Breast epithelium (tissue), 3 donors: ENCODE measurements at regions not wholly inside any gene's neighbourhood (a gene's known extent, or its start where the extent isn't known, plus 50 kb on each side); places are given as distances from the start of the nearest gene placed in this dataset.

Source experiments
- CTCF ChIP-seq, 3 donors: fragments of 450-650 bp; IDR thresholded peaks; one replicate each; pipeline ENCODE4 v1.5.1; 2016 to 2017; ENCODE audit warnings: antibody characterized with exemption in 3 of 3, mild to moderate bottlenecking in 3 of 3, moderate library complexity in 3 of 3
- POLR2AphosphoS5 ChIP-seq, 3 donors: sonication (generic); formaldehyde crosslinking; IDR thresholded peaks; one replicate each; pipeline ENCODE4 v1.6.1; 2017; ENCODE audit warnings: antibody characterized with exemption in 3 of 3

GRCh38 chr3:159458010-159458409, 530.6 kb upstream of the IL12A start:
- no peak for TF ChIP-seq POLR2AphosphoS5 (IDR thresholded peaks at IDR 0.05)
- no peak for TF ChIP-seq CTCF (IDR thresholded peaks at IDR 0.05)
